Omental fat pad (tissue), 3 donors: ENCODE measurements at regions not wholly inside any gene's neighbourhood (a gene's known extent, or its start where the extent isn't known, plus 50 kb on each side); places are given as distances from the start of the nearest gene placed in this dataset.
"Not testable (repeated sequence)": the region's sequence is repeated elsewhere in the genome, so short reads cannot be mapped to it uniquely, and the experiment has no call there.

ENCODE experiments used
- ATAC-seq: fragments of 150-250 bp; one replicate; pipeline ENCODE4 v1.9.1; 2016; ENCODE audit warnings: mild to moderate bottlenecking, moderate library complexity; ENCODE audit not compliant: low FRiP score
- DNase-seq: peaks from one replicate; pipeline ENCODE4 v3.0.0-alpha.2; 2019; ENCODE audit warnings: low spot score
- CTCF ChIP-seq, 3 donors: fragments of 450-650 bp; IDR thresholded peaks; one replicate each; pipeline ENCODE4 v1.5.1; 2016 to 2017; ENCODE audit warnings: antibody characterized with exemption in 3 of 3, mild to moderate bottlenecking in 3 of 3, moderate library complexity in 2 of 3

GRCh38 chr16:8417145-8417544, 173.2 kb downstream of the TMEM114 start:
- TF ChIP-seq CTCF (IDR thresholded peaks at IDR 0.05) = no peak
- ATAC-seq (no peak), DNase-seq (no peak)

GRCh38 chr16:8408855-8409567, 181.3 kb downstream of the TMEM114 start:
- DNase-seq = no peak
- ATAC-seq = no peak
- no peak for TF ChIP-seq CTCF (IDR thresholded peaks at IDR 0.05)

- TF ChIP-seq CTCF (IDR thresholded peaks at IDR 0.05) = no peak
- no peak for DNase-seq
- ATAC-seq = no peak
These were observed 183.0 kb downstream of the TMEM114 start for GRCh38 chr16:8407351-8407750.

- no peak for TF ChIP-seq CTCF (IDR thresholded peaks at IDR 0.05)
- ATAC-seq (no peak), DNase-seq (no peak)
These were observed 186.1 kb downstream of the TMEM114 start for GRCh38 chr16:8403978-8404749.

GRCh38 chr16:8402981-8403843, 187.1 kb downstream of the TMEM114 start:
- ATAC-seq (no peak), DNase-seq (no peak)
- no peak for TF ChIP-seq CTCF (IDR thresholded peaks at IDR 0.05)

GRCh38 chr16:8400683-8401082, 189.6 kb downstream of the TMEM114 start:
- not testable (repeated sequence) for DNase-seq, ATAC-seq

GRCh38 chr16:8398548-8398947, 191.8 kb downstream of the TMEM114 start:
- ATAC-seq (no peak), DNase-seq (no peak)
- no peak for TF ChIP-seq CTCF (IDR thresholded peaks at IDR 0.05)
